Fibroblast of pulmonary artery (primary cell): ENCODE measurements at regions not wholly inside any gene's neighbourhood (a gene's known extent, or its start where the extent isn't known, plus 50 kb on each side); places are given as distances from the start of the nearest gene placed in this dataset.
"Not testable (repeated sequence)": the region's sequence is repeated elsewhere in the genome, so short reads cannot be mapped to it uniquely, and the experiment has no call there.

Experiments used
- DNase-seq: peaks from one replicate; pipeline ENCODE4 v3.0.0-alpha.2; 2010; ENCODE audit warnings: low read depth
- H3K4me3 ChIP-seq: replicated peaks from 2 replicates; pipeline ENCODE4 v1.5.1; 2011; ENCODE audit warnings: low read depth, mild to moderate bottlenecking, control low read depth, low read length, moderate library complexity
- CTCF ChIP-seq: IDR thresholded peaks from 2 replicates; pipeline ENCODE4 v1.5.1; 2011; ENCODE audit warnings: mild to moderate bottlenecking, control low read depth, low read length, inconsistent platforms; ENCODE audit errors: missing control alignments

GRCh38 chr6:131336596-131336995, 201.3 kb downstream of the AKAP7 start:
- no peak overlapping the region for H3K4me3 ChIP-seq
- TF ChIP-seq CTCF, result no peak
- DNase-seq, result no peak

GRCh38 chr6:131346896-131347295, 211.6 kb downstream of the AKAP7 start:
- DNase-seq, result peak; percentile 9
- not testable (repeated sequence) for H3K4me3 ChIP-seq

DNA sequence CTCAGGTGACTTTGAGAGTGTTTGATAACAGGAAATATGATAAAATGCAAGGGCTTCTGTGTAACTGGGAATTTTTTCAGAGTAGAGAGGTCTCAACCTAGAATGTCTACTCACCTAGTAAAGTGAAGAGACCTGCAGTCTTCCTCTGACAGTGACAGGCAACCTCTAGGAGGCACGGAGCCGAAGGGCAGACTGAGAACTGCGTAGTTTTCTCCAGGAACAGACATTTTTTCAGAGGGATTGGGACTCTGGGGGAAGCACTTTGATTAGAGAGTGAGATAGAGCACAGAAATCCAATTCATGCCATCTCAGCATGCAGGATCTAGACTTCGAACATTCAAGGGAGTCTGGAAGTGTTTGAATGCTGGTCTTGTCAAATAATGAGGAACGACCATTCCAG, 213.3 kb downstream of the AKAP7 start:
- H3K4me3 ChIP-seq, result no peak overlapping the region
- no peak for TF ChIP-seq CTCF

GRCh38 chr6:131349199-131349598, 213.9 kb downstream of the AKAP7 start:
- no peak for DNase-seq
- no peak for TF ChIP-seq CTCF
- no peak overlapping the region for H3K4me3 ChIP-seq

More for the DNA sequence above, 213.3 kb downstream of the AKAP7 start:
- no peak for DNase-seq

DNA sequence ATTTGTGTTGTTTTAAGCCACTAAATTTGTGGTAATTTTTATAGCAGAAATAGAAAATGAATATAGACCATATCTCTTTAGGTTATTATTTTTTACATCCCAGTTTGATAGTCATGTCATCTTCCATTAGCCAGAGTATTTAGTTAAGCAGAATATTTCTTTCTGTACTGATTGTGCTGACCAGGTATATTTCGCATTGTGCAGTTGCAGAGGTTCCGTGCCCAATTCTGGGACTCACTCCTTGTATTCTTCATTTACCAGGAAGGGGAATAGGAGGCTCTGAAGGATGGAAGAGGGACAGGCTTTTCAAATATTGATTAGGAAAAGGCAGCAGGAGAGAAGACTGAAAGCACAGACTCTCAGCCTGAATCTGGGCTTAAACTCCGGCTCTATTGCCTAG, 217.8 kb downstream of the AKAP7 start:
- DNase-seq, result no peak
- TF ChIP-seq CTCF, result no peak

GRCh38 chr6:131353876-131354275, 218.6 kb downstream of the AKAP7 start:
- TF ChIP-seq CTCF, result no peak
- no peak for DNase-seq
- H3K4me3 ChIP-seq, result no peak overlapping the region

More for the DNA sequence above, 217.8 kb downstream of the AKAP7 start:
- no peak overlapping the region for H3K4me3 ChIP-seq

DNA sequence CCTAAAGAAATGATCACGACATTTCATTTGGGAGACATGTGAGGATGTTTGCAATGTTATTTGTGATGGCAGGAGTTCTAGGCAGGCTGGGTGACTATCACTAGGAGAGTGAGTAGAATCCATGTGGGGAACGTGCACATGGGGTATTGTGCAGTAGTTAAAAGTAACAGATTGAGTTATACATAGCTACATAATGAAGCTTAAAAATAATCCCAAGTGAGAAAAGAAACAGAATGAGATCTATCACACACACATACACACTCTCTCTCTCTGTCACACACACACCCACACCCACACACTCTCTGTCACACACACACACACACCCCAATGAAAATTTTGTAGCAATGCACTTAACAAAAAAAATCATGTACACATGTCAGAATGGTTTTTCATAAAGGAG, 218.7 kb upstream of the ARG1 start:
- TF ChIP-seq CTCF, result no peak
- no peak for DNase-seq

DNA sequence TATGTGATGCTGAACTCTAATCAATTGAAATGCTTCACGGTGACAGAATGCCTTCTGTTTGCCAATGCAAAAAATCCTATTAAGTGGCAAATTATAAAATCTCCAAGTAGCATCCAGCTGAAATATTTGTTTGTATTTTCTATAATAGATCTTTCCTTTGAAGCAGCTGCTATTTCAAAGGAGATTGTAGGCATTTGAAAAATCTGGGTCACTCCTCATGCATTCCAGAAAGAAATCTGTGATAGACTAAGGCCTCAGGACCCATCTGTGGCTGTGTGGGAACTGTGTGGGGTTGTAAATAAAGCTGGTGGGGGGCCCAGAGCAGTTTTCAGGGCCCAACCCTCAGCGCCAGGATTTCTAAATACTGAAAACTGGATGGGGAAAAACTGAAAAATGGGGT, 216.9 kb upstream of the ARG1 start:
- no peak for DNase-seq
- H3K4me3 ChIP-seq, result no peak overlapping the region
- TF ChIP-seq CTCF, result no peak

More for the DNA sequence above, 218.7 kb upstream of the ARG1 start:
- H3K4me3 ChIP-seq, result no peak overlapping the region
